A204.1 (cell line): ENCODE measurements at regions not wholly inside any gene's neighbourhood (a gene's known extent, or its start where the extent isn't known, plus 50 kb on each side); places are given as distances from the start of the nearest gene placed in this dataset.
"Not testable (repeated sequence)": the region's sequence is repeated elsewhere in the genome, so short reads cannot be mapped to it uniquely, and the experiment has no call there.

Experiments
- FAIRE-seq: peaks from 2 replicates; lab custom pipeline; 2012; peaks lifted over from hg19 to GRCh38; lab: Jason Lieb, UNC

GRCh38 chr4:7141151-7141834, 51.0 kb upstream of the SORCS2 start:
- FAIRE-seq = no peak

GRCh38 chr4:7140692-7141069, 51.7 kb upstream of the SORCS2 start:
- FAIRE-seq = no peak

- no peak for FAIRE-seq
These were observed 52.2 kb upstream of the SORCS2 start for GRCh38 chr4:7140062-7140691.

GRCh38 chr4:7139167-7139982, 53.0 kb upstream of the SORCS2 start:
- no peak for FAIRE-seq

- FAIRE-seq = no peak
These were observed 53.8 kb upstream of the SORCS2 start for GRCh38 chr4:7138223-7139166.

- no peak for FAIRE-seq
These were observed 54.8 kb upstream of the SORCS2 start for GRCh38 chr4:7137326-7138200.

- no peak for FAIRE-seq
These were observed 56.0 kb upstream of the SORCS2 start for GRCh38 chr4:7136351-7136750.

GRCh38 chr4:7135389-7135746, 57.0 kb upstream of the SORCS2 start:
- no peak for FAIRE-seq

- peak; percentile 73 for FAIRE-seq
These were observed 57.5 kb upstream of the SORCS2 start for GRCh38 chr4:7134737-7135388.

GRCh38 chr4:7133818-7134650, 58.3 kb upstream of the SORCS2 start:
- FAIRE-seq = not testable (repeated sequence)

- FAIRE-seq = no peak
These were observed 59.4 kb upstream of the SORCS2 start for GRCh38 chr4:7132730-7133582.

- no peak for FAIRE-seq
These were observed 60.1 kb upstream of the SORCS2 start for GRCh38 chr4:7132249-7132648.

GRCh38 chr4:7131498-7132031, 60.8 kb upstream of the SORCS2 start:
- FAIRE-seq = no peak

GRCh38 chr4:7130621-7131211, 61.6 kb upstream of the SORCS2 start:
- FAIRE-seq = no peak

GRCh38 chr4:7129871-7130620, 62.2 kb upstream of the GRPEL1 start:
- FAIRE-seq = no peak

GRCh38 chr4:7128644-7129043, 60.8 kb upstream of the GRPEL1 start:
- no peak for FAIRE-seq

- FAIRE-seq = no peak
These were observed 60.4 kb upstream of the GRPEL1 start for GRCh38 chr4:7128234-7128633.
